ENCODE measurements at regions not wholly inside any gene's neighbourhood (a gene's known extent, or its start where the extent isn't known, plus 50 kb on each side); places are given as distances from the start of the nearest gene placed in this dataset.

DNA sequence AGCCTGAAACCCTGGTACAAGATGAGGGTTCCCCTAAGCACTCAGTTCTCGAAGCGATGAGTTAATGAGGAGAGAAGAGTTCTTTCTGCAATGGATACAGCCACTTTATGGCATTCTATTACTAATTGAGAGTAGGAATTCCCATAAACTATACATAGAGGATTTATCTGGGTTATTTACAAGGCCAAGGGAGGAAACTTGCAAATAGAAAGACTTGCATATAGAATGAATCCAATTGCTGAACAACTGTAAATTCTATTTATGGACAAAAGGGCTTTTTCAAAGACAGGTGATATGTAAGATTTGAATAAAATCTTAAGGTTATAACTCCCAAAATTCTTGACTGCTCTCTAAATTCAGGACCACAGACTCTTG lies 182.2 kb downstream of the PPARGC1A start:
- intact Hi-C loops (cut with micrococcal nuclease; ENCODE audit: unreplicated experiment) (no loop called here), in situ Hi-C loops (cut with HindIII; ENCODE audit: extremely low pct_ligation_motif_present, low pct_unique_long_range_greater_than_20kb) (no loop called here)
- Histone ChIP-seq H3K79me2 (ENCODE audit: insufficient read depth, low read length) (no peaks in the 10 kb centered on the region), H3K27me3 (ENCODE audit: control insufficient read depth in 1 of 2, insufficient read depth in 2 of 2, low read length in 2 of 2) (no peaks in the 10 kb centered on the region; a peak in 1 of 5 replicates), H3K27ac (ENCODE audit: extremely low read length, insufficient read depth, low read length) (no peak overlapping the region), H3K4me1 (ENCODE audit: insufficient read depth, low read length) (no peaks in the 10 kb centered on the region), H3K9ac (ENCODE audit: insufficient read depth, low read depth, low read length) (no peak overlapping the region), H3K36me3 (replicated peaks in 1 of 2; ENCODE audit: control insufficient read depth in 1 of 2, insufficient read depth in 2 of 2, low read length in 2 of 2) (no peaks in the 10 kb centered on the region), H2AFZ (ENCODE audit: low read length) (no peak overlapping the region), H3K9me3 (ENCODE audit: low read length) (no peaks in the 10 kb centered on the region), H3K4me3 (replicated peaks in 1 of 3; ENCODE audit: insufficient read depth in 1 of 3, low read depth in 2 of 3, low read length in 3 of 3) (no peak overlapping the region), H4K20me1 (ENCODE audit: insufficient read depth, low read length) (no peaks in the 10 kb centered on the region), H3K4me2 (ENCODE audit: low read depth, low read length) (no peak overlapping the region)
- FAIRE-seq (no peak), DNase-seq (ENCODE audit: low spot score) (no peak), ATAC-seq (no peak)
- ChIA-PET POLR2A (no interaction called here), CTCF (ENCODE audit: low intra/inter-chr PET ratio, low total read pairs) (no interaction called here)
- TF ChIP-seq ZNF24 (IDR thresholded peaks at IDR 0.05) (no peak), ETV6 (CRISPR knock-in tag; conservative IDR thresholded peaks at IDR 0.05) (no peak), MAFF (IDR thresholded peaks at IDR 0.05; ENCODE audit: low read depth, low read length) (no peak), EZH2 (conservative IDR thresholded peaks at IDR 0.05; ENCODE audit: low read depth, low read length) (no peak), ATAD3A (CRISPR knock-in tag; IDR thresholded peaks at IDR 0.05) (no peak), MXI1 (IDR thresholded peaks at IDR 0.05; ENCODE audit: borderline replicate concordance, low read depth, low read length) (no peak), KLF13 (CRISPR knock-in tag; IDR thresholded peaks at IDR 0.05) (no peak), ZBTB8A (CRISPR knock-in tag; IDR thresholded peaks at IDR 0.05; ENCODE audit: borderline replicate concordance, low read depth) (no peak), SYNCRIP (IDR thresholded peaks at IDR 0.05; ENCODE audit: insufficient read depth, low read depth, low read length) (no peak), RNF2 (conservative IDR thresholded peaks at IDR 0.05; ENCODE audit: low read depth) (no peak), ISX (CRISPR knock-in tag; conservative IDR thresholded peaks at IDR 0.05) (no peak), KAT2B (IDR thresholded peaks at IDR 0.05; ENCODE audit: borderline replicate concordance, low read depth, low read length) (no peak)
- TF ChIP-seq, protein P1, sequence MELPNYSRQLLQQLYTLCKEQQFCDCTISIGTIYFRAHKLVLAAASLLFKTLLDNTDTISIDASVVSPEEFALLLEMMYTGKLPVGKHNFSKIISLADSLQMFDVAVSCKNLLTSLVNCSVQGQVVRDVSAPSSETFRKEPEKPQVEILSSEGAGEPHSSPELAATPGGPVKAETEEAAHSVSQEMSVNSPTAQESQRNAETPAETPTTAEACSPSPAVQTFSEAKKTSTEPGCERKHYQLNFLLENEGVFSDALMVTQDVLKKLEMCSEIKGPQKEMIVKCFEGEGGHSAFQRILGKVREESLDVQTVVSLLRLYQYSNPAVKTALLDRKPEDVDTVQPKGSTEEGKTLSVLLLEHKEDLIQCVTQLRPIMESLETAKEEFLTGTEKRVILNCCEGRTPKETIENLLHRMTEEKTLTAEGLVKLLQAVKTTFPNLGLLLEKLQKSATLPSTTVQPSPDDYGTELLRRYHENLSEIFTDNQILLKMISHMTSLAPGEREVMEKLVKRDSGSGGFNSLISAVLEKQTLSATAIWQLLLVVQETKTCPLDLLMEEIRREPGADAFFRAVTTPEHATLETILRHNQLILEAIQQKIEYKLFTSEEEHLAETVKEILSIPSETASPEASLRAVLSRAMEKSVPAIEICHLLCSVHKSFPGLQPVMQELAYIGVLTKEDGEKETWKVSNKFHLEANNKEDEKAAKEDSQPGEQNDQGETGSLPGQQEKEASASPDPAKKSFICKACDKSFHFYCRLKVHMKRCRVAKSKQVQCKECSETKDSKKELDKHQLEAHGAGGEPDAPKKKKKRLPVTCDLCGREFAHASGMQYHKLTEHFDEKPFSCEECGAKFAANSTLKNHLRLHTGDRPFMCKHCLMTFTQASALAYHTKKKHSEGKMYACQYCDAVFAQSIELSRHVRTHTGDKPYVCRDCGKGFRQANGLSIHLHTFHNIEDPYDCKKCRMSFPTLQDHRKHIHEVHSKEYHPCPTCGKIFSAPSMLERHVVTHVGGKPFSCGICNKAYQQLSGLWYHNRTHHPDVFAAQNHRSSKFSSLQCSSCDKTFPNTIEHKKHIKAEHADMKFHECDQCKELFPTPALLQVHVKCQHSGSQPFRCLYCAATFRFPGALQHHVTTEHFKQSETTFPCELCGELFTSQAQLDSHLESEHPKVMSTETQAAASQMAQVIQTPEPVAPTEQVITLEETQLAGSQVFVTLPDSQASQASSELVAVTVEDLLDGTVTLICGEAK (IDR thresholded peaks at IDR 0.05): no peak
- TF ChIP-seq, protein P1 (CRISPR knock-in tag; IDR thresholded peaks at IDR 0.05): no peak
- TF ChIP-seq, protein P2, sequence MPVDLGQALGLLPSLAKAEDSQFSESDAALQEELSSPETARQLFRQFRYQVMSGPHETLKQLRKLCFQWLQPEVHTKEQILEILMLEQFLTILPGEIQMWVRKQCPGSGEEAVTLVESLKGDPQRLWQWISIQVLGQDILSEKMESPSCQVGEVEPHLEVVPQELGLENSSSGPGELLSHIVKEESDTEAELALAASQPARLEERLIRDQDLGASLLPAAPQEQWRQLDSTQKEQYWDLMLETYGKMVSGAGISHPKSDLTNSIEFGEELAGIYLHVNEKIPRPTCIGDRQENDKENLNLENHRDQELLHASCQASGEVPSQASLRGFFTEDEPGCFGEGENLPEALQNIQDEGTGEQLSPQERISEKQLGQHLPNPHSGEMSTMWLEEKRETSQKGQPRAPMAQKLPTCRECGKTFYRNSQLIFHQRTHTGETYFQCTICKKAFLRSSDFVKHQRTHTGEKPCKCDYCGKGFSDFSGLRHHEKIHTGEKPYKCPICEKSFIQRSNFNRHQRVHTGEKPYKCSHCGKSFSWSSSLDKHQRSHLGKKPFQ (CRISPR knock-in tag; IDR thresholded peaks at IDR 0.05; ENCODE audit: insufficient replicate concordance): no peak
- 46% methylated on average over 2 of the region's 2 CpGs for WGBS (ENCODE audit: low lambda C conversion rate)
- no TSS peak for BruUV-seq (replicated peaks)

Data from HepG2 (cell line).